ENCODE measurements at regions not wholly inside any gene's neighbourhood (a gene's known extent, or its start where the extent isn't known, plus 50 kb on each side); places are given as distances from the start of the nearest gene placed in this dataset.

DNA sequence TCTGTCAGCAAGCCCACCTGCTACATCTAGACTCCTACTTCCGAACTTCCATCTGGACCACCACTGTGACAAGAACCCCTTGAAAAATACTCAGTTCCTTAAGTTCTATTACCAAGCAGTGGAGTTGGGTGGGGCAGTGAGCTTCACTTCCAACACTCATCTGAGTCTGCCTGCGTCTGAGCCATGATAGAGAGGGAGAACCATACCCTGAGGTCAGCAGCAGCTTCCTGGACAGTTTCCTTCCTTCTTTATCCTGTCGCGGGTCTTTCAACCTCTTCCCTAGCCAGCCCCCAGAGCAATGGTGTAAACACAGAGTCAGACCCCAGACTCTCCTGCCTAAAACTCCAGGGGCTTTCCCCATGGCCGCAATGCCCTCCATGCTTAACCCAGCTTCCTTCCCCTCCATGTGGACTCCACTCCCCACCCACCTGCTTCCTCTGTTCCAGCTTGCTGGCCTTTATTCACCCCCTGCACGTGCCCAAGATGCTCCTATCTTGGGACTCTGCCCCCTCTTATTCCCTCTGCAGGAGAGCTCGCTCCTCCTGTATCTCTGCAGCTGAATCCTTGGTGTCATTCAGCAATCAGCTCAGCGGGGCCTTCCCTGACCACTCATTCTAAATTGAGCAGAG, 211.2 kb downstream of the SHQ1 start:
- H3K27me3 ChIP-seq: no peaks in the 10 kb centered on the region
- TF ChIP-seq, protein P1, sequence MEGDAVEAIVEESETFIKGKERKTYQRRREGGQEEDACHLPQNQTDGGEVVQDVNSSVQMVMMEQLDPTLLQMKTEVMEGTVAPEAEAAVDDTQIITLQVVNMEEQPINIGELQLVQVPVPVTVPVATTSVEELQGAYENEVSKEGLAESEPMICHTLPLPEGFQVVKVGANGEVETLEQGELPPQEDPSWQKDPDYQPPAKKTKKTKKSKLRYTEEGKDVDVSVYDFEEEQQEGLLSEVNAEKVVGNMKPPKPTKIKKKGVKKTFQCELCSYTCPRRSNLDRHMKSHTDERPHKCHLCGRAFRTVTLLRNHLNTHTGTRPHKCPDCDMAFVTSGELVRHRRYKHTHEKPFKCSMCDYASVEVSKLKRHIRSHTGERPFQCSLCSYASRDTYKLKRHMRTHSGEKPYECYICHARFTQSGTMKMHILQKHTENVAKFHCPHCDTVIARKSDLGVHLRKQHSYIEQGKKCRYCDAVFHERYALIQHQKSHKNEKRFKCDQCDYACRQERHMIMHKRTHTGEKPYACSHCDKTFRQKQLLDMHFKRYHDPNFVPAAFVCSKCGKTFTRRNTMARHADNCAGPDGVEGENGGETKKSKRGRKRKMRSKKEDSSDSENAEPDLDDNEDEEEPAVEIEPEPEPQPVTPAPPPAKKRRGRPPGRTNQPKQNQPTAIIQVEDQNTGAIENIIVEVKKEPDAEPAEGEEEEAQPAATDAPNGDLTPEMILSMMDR (IDR thresholded peaks at IDR 0.05): no peak
- no peaks in the 10 kb centered on the region for H3K36me3 ChIP-seq
- H3K4me3 ChIP-seq: no peak overlapping the region
- no peak for DNase-seq (ENCODE audit: low spot score)
- H3K4me1 ChIP-seq: no peaks in the 10 kb centered on the region
- H3K9me3 ChIP-seq: no peaks in the 10 kb centered on the region
- no peak overlapping the region for H3K27ac ChIP-seq

DNA sequence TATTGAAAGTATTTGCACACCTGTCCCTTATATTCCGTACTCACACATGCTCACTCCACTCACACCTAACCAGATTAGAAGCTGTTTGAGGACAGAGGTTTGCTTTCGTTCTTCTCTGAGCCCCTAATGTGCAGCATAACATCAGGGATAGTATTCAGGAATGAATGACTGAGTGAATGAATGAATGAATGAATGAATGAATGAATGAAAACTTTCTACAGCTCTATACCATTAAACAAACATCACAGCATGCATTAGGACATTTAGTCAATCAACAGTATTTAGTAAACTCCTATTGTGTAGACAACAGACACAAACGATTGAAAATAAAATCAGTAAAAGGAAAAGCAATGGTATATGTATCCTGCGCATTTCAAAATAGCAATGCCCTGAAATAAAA, 212.7 kb downstream of the SHQ1 start:
- H3K36me3 ChIP-seq: no peaks in the 10 kb centered on the region
- TF ChIP-seq, protein P1 (IDR thresholded peaks at IDR 0.05): no peak

DNA sequence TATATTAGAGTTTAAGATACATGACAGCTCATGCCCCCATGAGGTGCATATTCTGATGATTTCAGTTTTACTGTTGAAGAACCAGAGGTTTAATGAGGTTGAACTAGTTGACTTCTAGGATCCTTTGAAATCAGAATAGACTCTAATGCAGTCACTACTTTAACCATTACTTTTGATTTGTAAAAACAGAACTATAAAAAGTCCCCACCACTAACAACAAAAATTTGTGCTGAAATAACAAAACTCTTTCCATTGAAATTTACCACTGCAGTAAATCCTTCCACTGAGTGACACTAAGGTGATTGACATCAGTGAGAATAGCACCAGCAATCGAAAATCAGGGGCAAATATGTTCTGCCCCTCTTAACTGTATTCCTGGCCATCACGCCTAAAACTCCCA, 214.1 kb downstream of the SHQ1 start:
- TF ChIP-seq, protein P1 (IDR thresholded peaks at IDR 0.05): no peak

More for the DNA sequence above, 212.7 kb downstream of the SHQ1 start:
- no peak for DNase-seq (ENCODE audit: low spot score)
- Histone ChIP-seq H3K4me3 (no peak overlapping the region), H3K27ac (no peak overlapping the region), H3K9me3 (no peaks in the 10 kb centered on the region), H3K4me1 (no peaks in the 10 kb centered on the region), H3K27me3 (no peaks in the 10 kb centered on the region)

DNA sequence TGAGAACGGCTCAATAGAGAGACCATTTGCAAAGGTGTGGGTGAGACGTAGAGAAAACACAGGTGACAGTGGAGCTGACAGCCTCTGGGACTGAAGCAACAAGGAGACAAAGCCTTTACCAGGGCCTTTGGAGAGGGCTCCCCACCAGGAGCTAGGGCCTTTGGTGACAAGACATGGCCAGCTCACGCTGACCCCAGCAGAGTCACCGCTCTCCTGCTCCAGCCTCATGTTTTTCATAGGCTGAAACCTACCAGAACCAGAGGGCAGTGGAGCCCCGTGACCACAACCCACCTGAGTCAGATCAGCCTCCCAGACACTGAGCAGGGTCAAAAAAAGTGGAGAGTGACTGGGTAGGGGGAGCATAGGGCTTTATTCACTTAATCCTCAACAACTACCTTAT, 214.7 kb downstream of the SHQ1 start:
- TF ChIP-seq, protein P1 (IDR thresholded peaks at IDR 0.05): no peak
- no peaks in the 10 kb centered on the region for H3K4me1 ChIP-seq
- H3K27ac ChIP-seq: no peak overlapping the region
- DNase-seq (ENCODE audit: low spot score): no peak
- no peaks in the 10 kb centered on the region for H3K36me3 ChIP-seq
- H3K27me3 ChIP-seq: no peaks in the 10 kb centered on the region
- no peak overlapping the region for H3K4me3 ChIP-seq
- H3K9me3 ChIP-seq: no peaks in the 10 kb centered on the region

More for the DNA sequence above, 214.1 kb downstream of the SHQ1 start:
- Histone ChIP-seq H3K27me3 (no peaks in the 10 kb centered on the region), H3K36me3 (no peaks in the 10 kb centered on the region), H3K9me3 (no peaks in the 10 kb centered on the region), H3K4me1 (no peaks in the 10 kb centered on the region), H3K4me3 (no peak overlapping the region), H3K27ac (no peak overlapping the region)
- DNase-seq (ENCODE audit: low spot score): no peak

DNA sequence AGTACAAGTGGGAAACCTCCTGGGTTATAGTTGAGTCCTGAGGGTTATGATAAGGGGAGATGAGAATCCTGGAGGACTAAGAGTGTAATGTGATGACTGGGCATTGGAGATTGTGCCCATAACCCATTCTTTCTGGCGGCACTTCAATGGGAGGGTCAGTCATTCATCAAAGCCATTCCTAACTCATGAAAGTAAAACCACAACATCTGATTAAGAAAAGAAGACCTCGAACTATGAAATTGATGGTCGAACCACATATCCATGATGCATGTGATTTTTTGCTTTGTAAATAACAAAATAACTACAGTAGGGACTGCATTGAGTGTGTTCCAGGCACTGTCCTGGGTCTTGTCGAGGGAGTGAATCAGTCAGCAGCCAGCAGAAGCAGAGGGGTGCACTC, 215.1 kb downstream of the SHQ1 start:
- TF ChIP-seq, protein P1 (IDR thresholded peaks at IDR 0.05): no peak
- Histone ChIP-seq H3K9me3 (no peaks in the 10 kb centered on the region), H3K4me1 (no peaks in the 10 kb centered on the region), H3K36me3 (no peaks in the 10 kb centered on the region), H3K27ac (no peak overlapping the region), H3K27me3 (no peaks in the 10 kb centered on the region), H3K4me3 (no peak overlapping the region)
- DNase-seq (ENCODE audit: low spot score): no peak

DNA sequence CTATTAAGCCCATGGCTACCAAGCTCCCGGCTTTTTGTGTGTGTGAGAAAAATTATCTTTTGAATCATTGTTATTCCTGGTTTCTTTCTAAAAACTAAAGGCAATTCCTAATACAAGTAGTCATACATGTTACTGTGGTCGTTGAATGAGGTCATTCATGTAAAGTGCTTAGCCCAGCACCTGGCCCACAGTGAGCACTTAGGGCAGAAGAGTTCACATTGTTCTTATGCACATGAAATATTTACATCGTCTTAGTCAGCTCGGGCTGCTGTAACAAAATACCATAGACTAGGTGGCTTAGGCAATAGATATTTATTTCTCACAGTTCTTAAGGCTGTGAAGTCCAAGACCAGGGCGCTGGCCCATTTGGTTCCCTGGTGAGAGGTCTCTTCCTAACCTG, 216.1 kb downstream of the SHQ1 start:
- H3K36me3 ChIP-seq: no peaks in the 10 kb centered on the region
- H3K4me1 ChIP-seq: no peaks in the 10 kb centered on the region
- no peak overlapping the region for H3K4me3 ChIP-seq
- TF ChIP-seq, protein P1 (IDR thresholded peaks at IDR 0.05): no peak
- H3K27ac ChIP-seq: no peak overlapping the region
- no peaks in the 10 kb centered on the region for H3K27me3 ChIP-seq
- H3K9me3 ChIP-seq: no peaks in the 10 kb centered on the region
- no peak for DNase-seq (ENCODE audit: low spot score)

All from right atrium auricular region (tissue), 2 donors.